Suprapubic skin (tissue), 4 donors: ENCODE measurements at regions not wholly inside any gene's neighbourhood (a gene's known extent, or its start where the extent isn't known, plus 50 kb on each side); places are given as distances from the start of the nearest gene placed in this dataset.

Experiments
- CTCF ChIP-seq, 2 donors: fragments of 200-600 bp in 1 of 2; fragments of 450-650 bp in 1 of 2; sonication (generic) in 1 of 2; IDR thresholded peaks; one replicate each; pipeline ENCODE4 v1.5.1; 2016 to 2019; ENCODE audit warnings: antibody characterized with exemption in 2 of 2, mild to moderate bottlenecking in 1 of 2, moderate library complexity in 1 of 2
- POLR2A ChIP-seq, 2 donors: fragments of 450-650 bp; IDR thresholded peaks; one replicate each; pipeline ENCODE4 v1.6.1; 2017; ENCODE audit warnings: antibody characterized with exemption in 2 of 2, mild to moderate bottlenecking in 2 of 2, moderate library complexity in 2 of 2
- POLR2AphosphoS5 ChIP-seq, 3 donors: sonication (generic); formaldehyde crosslinking; IDR thresholded peaks; one replicate each; pipeline ENCODE4 v1.6.1; 2017; ENCODE audit warnings: antibody characterized with exemption in 3 of 3

DNA sequence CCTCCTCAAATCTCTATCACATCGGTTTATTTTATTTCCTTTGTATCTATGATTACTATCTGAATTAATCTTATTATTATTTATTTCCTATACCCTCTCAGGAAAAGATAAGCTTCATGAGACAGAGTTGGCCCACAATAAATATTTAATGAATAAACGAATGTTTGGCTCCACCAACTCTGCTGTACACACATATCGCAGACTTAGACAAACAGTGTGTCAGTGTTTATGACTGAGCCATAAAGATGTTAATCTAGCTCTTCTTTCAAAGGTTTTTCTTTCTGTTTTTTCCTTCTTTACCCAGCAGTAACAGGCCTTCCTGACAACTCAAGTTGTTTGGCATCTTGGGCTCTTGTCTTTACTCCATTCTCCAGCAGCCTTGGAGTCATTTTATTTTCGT, 329.5 kb downstream of the CDH2 start:
- TF ChIP-seq POLR2A (IDR thresholded peaks at IDR 0.05) (no peak), CTCF (IDR thresholded peaks at IDR 0.05) (no peak), POLR2AphosphoS5 (IDR thresholded peaks at IDR 0.05) (no peak)
